C4-2B (cell line): ENCODE measurements at regions not wholly inside any gene's neighbourhood (a gene's known extent, or its start where the extent isn't known, plus 50 kb on each side); places are given as distances from the start of the nearest gene placed in this dataset.
A peak's percentile ranks its signal among the peaks of the same experiment; 100 is the strongest.

ENCODE experiments used
- H3K27ac ChIP-seq: fragments of 450-650 bp; 2 replicates; pipeline ENCODE4 v1.5.1; 2017
- ZFX ChIP-seq: fragments of 450-650 bp; IDR thresholded peaks from 2 replicates; pipeline ENCODE4 v1.6.1; 2017
- TF ChIP-seq, protein P1 (sequence below): fragments of 450-650 bp; conservative IDR thresholded peaks from 2 replicates; pipeline ENCODE4 v1.5.1; 2017; ENCODE audit warnings: mild to moderate bottlenecking

DNA sequence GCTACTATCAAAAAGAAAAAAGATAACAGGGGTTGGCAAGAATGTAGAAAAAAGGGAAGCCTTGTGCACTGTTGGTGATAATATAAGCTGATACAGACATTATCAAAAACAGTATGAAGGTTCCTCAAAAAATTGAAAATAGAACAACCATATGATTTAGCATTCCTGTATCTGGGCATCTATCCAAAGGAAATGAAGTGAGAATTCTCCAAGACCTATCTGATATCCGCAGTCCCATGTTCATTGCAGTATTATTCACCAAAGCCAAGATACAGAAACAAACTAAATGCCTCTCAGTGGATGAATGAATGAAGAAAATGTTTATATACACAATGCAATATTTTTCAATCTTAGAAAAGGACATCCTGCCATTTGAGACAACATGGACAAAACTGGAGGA, 1943.3 kb downstream of the MAT2B start:
- no peak for TF ChIP-seq ZFX
- TF ChIP-seq, protein P1, sequence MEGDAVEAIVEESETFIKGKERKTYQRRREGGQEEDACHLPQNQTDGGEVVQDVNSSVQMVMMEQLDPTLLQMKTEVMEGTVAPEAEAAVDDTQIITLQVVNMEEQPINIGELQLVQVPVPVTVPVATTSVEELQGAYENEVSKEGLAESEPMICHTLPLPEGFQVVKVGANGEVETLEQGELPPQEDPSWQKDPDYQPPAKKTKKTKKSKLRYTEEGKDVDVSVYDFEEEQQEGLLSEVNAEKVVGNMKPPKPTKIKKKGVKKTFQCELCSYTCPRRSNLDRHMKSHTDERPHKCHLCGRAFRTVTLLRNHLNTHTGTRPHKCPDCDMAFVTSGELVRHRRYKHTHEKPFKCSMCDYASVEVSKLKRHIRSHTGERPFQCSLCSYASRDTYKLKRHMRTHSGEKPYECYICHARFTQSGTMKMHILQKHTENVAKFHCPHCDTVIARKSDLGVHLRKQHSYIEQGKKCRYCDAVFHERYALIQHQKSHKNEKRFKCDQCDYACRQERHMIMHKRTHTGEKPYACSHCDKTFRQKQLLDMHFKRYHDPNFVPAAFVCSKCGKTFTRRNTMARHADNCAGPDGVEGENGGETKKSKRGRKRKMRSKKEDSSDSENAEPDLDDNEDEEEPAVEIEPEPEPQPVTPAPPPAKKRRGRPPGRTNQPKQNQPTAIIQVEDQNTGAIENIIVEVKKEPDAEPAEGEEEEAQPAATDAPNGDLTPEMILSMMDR, result no peak
- H3K27ac ChIP-seq, result no peak overlapping the region

DNA sequence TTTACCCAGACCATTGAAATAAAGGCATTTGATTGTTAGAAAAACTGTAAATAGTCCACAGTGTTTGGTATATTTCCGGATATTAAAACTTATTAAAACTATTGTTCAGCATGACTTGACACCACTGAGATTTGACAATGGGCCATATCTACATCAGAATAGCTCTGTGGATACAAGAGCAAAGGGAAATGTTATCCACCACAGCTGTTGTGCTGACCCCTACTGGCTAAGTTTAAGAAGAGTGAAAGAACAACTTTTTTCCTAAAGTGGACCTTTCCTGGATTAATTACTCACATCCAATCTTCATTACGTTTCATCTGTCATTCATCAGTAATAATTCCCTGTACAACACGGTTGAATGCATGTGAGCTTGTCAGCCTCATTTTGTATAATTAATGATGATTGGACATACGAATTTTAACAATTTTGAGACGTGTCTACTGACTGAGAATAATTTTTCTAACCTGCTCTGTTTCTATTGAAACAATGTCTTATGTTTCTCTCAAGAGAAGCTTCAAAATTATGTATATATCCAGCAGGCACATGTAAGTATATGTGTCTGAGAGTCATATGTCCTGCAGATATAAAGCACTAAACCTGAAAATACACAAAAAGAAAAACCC, 1952.6 kb downstream of the MAT2B start:
- TF ChIP-seq ZFX, result no peak
- TF ChIP-seq, protein P1, result peak; percentile 88
- H3K27ac ChIP-seq, result no peak overlapping the region

DNA sequence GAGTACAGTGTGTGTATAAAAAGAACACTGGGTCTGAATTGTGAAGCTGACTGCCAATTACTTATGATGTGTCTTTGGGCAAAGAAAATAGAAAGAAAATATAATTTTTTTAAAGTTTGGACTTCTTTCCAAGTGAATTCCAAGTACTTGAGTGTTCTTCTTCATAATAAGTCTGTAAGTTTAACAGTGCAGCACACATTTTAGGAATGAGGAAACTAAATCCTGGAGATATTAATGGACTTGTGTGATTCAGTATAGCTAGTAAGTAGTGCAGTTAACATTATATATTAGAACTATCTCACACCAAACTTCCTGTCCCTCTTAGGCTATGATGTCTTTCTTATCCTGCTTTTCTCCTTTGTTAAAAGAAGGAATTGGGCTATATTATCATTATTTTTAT, 1953.8 kb downstream of the MAT2B start:
- TF ChIP-seq, protein P1, result no peak
- TF ChIP-seq ZFX, result no peak
- no peak overlapping the region for H3K27ac ChIP-seq

DNA sequence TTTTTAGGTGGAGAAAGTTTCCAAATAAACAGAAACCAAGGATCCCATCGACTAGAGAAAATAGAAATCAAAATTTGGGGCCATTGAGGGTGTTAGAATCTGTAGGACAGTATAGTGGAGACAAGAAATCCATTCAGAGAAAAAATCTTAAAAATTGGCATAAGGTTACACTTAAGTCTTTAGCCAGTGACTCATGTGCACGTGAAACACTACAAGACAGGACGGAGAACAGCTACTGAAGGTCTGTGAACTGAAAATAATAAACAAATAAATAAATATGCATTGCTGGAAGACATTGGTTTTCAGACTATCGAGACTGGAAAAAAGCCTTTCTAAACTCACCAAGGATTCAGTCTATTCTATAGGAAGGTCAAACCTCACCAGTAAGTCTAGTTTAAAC, 1955.5 kb downstream of the MAT2B start:
- no peak for TF ChIP-seq ZFX
- TF ChIP-seq, protein P1, result no peak
- H3K27ac ChIP-seq, result no peak overlapping the region

DNA sequence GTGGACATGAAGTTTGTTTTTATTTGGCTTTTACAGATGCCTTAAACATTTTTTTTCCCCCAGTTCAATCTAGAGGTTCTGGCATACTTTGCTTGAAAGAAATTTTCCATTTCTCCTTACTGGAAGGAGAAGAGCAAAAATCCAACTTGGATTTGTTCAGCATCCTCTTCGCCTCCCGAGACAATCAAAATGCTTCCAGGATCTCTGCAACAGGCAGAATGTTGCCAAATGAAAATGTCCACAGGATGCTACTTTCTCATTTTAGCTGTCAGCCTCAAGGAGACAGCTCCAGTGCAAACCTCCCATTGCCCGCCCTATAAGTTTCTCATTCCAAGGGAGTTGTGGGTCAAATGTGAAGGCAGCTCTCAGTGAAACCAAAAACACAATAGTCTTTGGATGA, 1972.1 kb downstream of the MAT2B start:
- TF ChIP-seq, protein P1, result no peak
- TF ChIP-seq ZFX, result no peak
- H3K27ac ChIP-seq, result no peak overlapping the region

DNA sequence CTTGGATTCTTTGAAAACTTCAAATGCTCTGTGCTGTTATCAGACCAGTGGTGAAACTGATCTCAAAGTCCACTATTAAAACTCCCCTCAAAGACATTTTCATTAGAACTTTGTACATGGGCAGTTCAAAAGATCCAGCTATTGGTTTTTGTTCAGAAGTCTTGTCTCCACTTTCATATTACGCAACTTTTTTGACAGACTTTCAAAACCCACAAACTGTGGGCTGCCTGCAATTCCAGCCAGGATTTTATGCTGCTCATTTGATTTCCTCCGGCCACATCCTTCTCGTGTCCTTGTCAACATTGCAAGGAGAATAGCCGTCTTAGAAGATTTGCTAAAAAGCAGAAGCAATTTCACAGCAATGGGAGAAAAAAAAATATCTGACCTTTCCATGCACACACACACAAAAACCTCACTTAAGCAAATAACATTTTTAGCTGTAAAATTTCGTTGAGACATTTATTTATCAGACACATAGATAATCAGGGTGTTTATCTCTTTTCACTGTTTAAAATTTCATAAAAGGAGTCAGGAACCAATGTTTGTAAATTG, 1990.5 kb downstream of the MAT2B start:
- no peak for TF ChIP-seq ZFX
- TF ChIP-seq, protein P1, result no peak
- no peak overlapping the region for H3K27ac ChIP-seq

DNA sequence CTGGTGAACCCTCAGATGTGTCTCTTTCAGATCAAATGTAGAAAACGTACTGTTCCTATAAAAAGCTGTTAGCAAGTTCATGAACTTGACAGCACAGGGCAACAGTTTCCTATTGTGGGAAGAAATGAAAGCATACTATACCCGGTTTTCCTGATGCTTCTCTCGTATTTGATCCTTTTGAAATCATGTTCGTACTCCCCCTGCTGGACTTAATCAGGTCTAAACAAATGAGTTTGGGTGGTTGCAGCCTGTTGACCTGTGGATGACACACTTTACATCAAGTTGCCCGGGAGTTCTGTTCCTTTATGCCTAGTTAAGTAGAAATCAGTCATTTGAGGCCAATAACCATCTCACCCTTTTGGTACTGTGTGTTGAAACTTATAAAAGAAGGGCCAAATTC, 1992.3 kb downstream of the MAT2B start:
- no peak for TF ChIP-seq ZFX
- TF ChIP-seq, protein P1, result peak; percentile 71
- no peak overlapping the region for H3K27ac ChIP-seq
